Spinal cord (tissue), 9 donors: ENCODE measurements at regions not wholly inside any gene's neighbourhood (a gene's known extent, or its start where the extent isn't known, plus 50 kb on each side); places are given as distances from the start of the nearest gene placed in this dataset.
"Not testable (repeated sequence)": the region's sequence is repeated elsewhere in the genome, so short reads cannot be mapped to it uniquely, and the experiment has no call there.

Experiments
- DNase-seq, 6 donors: peaks; one replicate each; pipeline versions ENCODE4 v3.0.0 to v3.0.0-alpha.2; 2013 to 2015; ENCODE audit warnings: low spot score in 6 of 6, low read depth in 4 of 6
- H3K27ac ChIP-seq: one replicate; pipeline ENCODE4 v1.5.1; 2013; ENCODE audit warnings: low read depth, low read length, control low read depth
- H3K27me3 ChIP-seq: one replicate; pipeline ENCODE4 v1.6.1; 2013; ENCODE audit warnings: low read length; ENCODE audit not compliant: control insufficient read depth, insufficient read depth
- H3K36me3 ChIP-seq: one replicate; pipeline ENCODE4 v1.6.1; 2013; ENCODE audit warnings: low read length; ENCODE audit not compliant: control insufficient read depth, insufficient read depth
- H3K4me1 ChIP-seq: one replicate; pipeline ENCODE4 v1.6.1; 2013; ENCODE audit warnings: low read length; ENCODE audit not compliant: control insufficient read depth, insufficient read depth
- H3K4me3 ChIP-seq: one replicate; pipeline ENCODE4 v1.5.1; 2013; ENCODE audit warnings: low read depth, low read length, control low read depth
- H3K9me3 ChIP-seq: one replicate; pipeline ENCODE4 v1.6.1; 2013; ENCODE audit warnings: low read length; ENCODE audit not compliant: control insufficient read depth, insufficient read depth
- WGBS: methylation state at CpG from one replicate; pipeline ENCODE4 v1.1.5; 2013; ENCODE audit warnings: missing lambda C conversion rate; ENCODE audit not compliant: insufficient coverage; 5-methylcytosine and 5-hydroxymethylcytosine counted together
- donor health status: healthy.

- no peaks in the 10 kb centered on the region for H3K4me1 ChIP-seq
- H3K4me3 ChIP-seq: no peak overlapping the region
- no peaks in the 10 kb centered on the region for H3K9me3 ChIP-seq
- no peaks in the 10 kb centered on the region for H3K36me3 ChIP-seq
- H3K27ac ChIP-seq: no peak overlapping the region
- H3K27me3 ChIP-seq: no peaks in the 10 kb centered on the region
- DNase-seq: no peak
These were observed 701.5 kb downstream of the BCL11A start for GRCh38 chr2:59851836-59852475.

GRCh38 chr2:59850554-59850953 lies 702.9 kb downstream of the BCL11A start:
- H3K27ac ChIP-seq: no peak overlapping the region
- no peaks in the 10 kb centered on the region for H3K27me3 ChIP-seq
- DNase-seq: peak in 1 of 6 donors; percentile 50
- H3K4me3 ChIP-seq: no peak overlapping the region
- H3K9me3 ChIP-seq: no peaks in the 10 kb centered on the region
- 81% methylated on average over 3 of the region's 6 CpGs for WGBS
- no peaks in the 10 kb centered on the region for H3K36me3 ChIP-seq
- no peaks in the 10 kb centered on the region for H3K4me1 ChIP-seq

DNA sequence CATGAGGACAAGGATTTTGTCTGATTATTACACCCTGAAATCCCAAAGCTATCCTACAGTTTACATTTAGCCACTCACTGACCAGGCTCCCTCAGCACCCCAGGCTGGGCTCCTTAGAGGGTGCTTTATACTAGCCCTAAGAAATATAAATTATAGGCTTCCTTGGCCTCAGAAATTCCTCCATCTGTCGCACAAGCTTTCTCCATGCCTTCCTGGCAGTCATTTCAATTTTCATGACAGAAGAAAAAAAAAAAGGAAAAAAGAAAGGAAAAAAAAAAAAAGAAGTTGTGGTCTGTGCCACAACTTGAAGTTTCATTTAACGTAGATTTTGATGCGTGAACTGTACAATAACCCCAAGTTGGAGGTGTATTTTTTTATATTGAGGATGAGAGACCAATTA lies 719.5 kb downstream of the BCL11A start:
- no CpG with 5 or more reads among the region's 3 CpGs for WGBS
- no peaks in the 10 kb centered on the region for H3K4me1 ChIP-seq

DNA sequence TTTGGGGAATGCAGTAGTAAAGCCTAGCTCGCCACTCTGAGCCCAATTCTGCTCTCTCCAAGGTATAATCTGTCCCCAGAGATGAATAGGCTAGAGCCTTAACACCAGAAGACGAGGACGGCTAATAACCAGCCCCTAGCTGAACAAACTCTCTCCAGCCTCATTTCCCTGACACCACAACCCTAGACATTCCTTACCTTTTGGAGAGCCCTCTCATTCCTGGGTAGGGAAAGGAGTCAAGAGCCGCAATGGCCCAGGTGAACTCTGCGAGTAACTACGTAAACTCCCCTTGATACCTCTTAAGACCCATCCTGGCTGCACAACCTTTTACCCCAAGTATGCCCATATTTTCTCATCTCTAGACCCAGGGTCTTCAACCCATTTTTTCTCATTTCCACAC lies 722.9 kb downstream of the BCL11A start:
- Histone ChIP-seq H3K4me3 (no peak overlapping the region), H3K9me3 (no peaks in the 10 kb centered on the region), H3K27me3 (no peaks in the 10 kb centered on the region), H3K27ac (no peak overlapping the region), H3K36me3 (no peaks in the 10 kb centered on the region), H3K4me1 (no peaks in the 10 kb centered on the region)
- 72% methylated on average over 4 of the region's 6 CpGs for WGBS
- no peak for DNase-seq

More for the DNA sequence above, 719.5 kb downstream of the BCL11A start:
- Histone ChIP-seq H3K36me3 (no peaks in the 10 kb centered on the region), H3K4me3 (no peak overlapping the region), H3K9me3 (no peaks in the 10 kb centered on the region), H3K27ac (no peak overlapping the region), H3K27me3 (no peaks in the 10 kb centered on the region)
- peak in 1 of 6 donors; percentile 66 for DNase-seq

DNA sequence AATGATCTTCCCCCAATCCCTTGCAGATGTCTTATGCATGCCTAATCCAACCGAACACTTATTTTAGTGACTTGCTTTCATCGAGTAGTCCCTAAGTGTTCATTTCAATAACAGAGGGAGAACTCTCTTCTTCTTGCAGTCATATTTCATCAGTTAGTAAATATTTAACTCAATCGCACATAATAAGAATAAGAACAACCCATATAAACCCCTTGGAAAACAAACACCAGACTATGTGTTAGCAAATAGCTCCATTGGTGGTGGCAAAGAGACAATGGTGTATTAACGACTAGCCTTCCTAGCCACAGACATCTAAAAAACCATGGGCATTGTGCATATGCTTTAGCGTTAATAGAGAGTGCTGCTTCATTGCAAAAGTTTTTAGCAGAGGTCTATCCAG lies 725.8 kb downstream of the BCL11A start:
- H3K27me3 ChIP-seq: no peaks in the 10 kb centered on the region
- DNase-seq: no peak
- H3K36me3 ChIP-seq: no peaks in the 10 kb centered on the region
- WGBS: 72% methylated on average over 2 of the region's 5 CpGs
- no peaks in the 10 kb centered on the region for H3K4me1 ChIP-seq
- H3K4me3 ChIP-seq: no peak overlapping the region
- no peak overlapping the region for H3K27ac ChIP-seq
- H3K9me3 ChIP-seq: no peaks in the 10 kb centered on the region

- no peak for DNase-seq
- Histone ChIP-seq H3K27me3 (no peaks in the 10 kb centered on the region), H3K36me3 (no peaks in the 10 kb centered on the region), H3K4me3 (no peak overlapping the region), H3K27ac (no peak overlapping the region), H3K9me3 (no peaks in the 10 kb centered on the region), H3K4me1 (no peaks in the 10 kb centered on the region)
- 88% methylated on average over 1 of the region's 2 CpGs for WGBS
These were observed 727.3 kb downstream of the BCL11A start for GRCh38 chr2:59826177-59826576.

- Histone ChIP-seq H3K4me1 (no peaks in the 10 kb centered on the region), H3K9me3 (no peaks in the 10 kb centered on the region), H3K4me3 (no peak overlapping the region), H3K27me3 (no peaks in the 10 kb centered on the region), H3K27ac (no peak overlapping the region), H3K36me3 (no peaks in the 10 kb centered on the region)
- no peak for DNase-seq
- 94% methylated on average over 3 of the region's 4 CpGs for WGBS
These were observed 729.1 kb downstream of the BCL11A start for GRCh38 chr2:59824314-59824713.

- DNase-seq: no peak
- no peaks in the 10 kb centered on the region for H3K36me3 ChIP-seq
- no peaks in the 10 kb centered on the region for H3K4me1 ChIP-seq
- WGBS: no CpG with 5 or more reads among the region's 1 CpG
- no peak overlapping the region for H3K27ac ChIP-seq
- no peaks in the 10 kb centered on the region for H3K27me3 ChIP-seq
- H3K4me3 ChIP-seq: no peak overlapping the region
- H3K9me3 ChIP-seq: no peaks in the 10 kb centered on the region
These were observed 737.4 kb downstream of the BCL11A start for GRCh38 chr2:59816075-59816474.

GRCh38 chr2:59810283-59810682 lies 743.2 kb downstream of the BCL11A start:
- H3K4me3 ChIP-seq, DNase-seq, H3K27ac ChIP-seq, H3K36me3 ChIP-seq, H3K9me3 ChIP-seq, H3K27me3 ChIP-seq, H3K4me1 ChIP-seq: not testable (repeated sequence)
- WGBS: 86% methylated on average over 2 of the region's 2 CpGs

- Histone ChIP-seq H3K27ac (no peak overlapping the region), H3K9me3 (no peaks in the 10 kb centered on the region), H3K4me1 (no peaks in the 10 kb centered on the region), H3K36me3 (no peaks in the 10 kb centered on the region), H3K27me3 (no peaks in the 10 kb centered on the region), H3K4me3 (no peak overlapping the region)
- DNase-seq: no peak
These were observed 747.0 kb downstream of the BCL11A start for GRCh38 chr2:59806486-59806885.
